ENCODE measurements at regions not wholly inside any gene's neighbourhood (a gene's known extent, or its start where the extent isn't known, plus 50 kb on each side); places are given as distances from the start of the nearest gene placed in this dataset.

- DNase-seq, result no peak
Observed at GRCh38 chr4:37126051-37126450, 118.5 kb upstream of the NWD2 start.

GRCh38 chr4:37130465-37130864, 114.1 kb upstream of the NWD2 start:
- no peak for DNase-seq

GRCh38 chr4:37132351-37132974, 112.1 kb upstream of the NWD2 start:
- no peak for DNase-seq

- DNase-seq, result no peak
Observed at GRCh38 chr4:37132975-37133360, 111.6 kb upstream of the NWD2 start.

- no peak for DNase-seq
Observed at GRCh38 chr4:37138019-37138653, 106.4 kb upstream of the NWD2 start.

GRCh38 chr4:37138789-37139188, 105.8 kb upstream of the NWD2 start:
- no peak for DNase-seq

- no peak for DNase-seq
Observed at GRCh38 chr4:37139987-37140386, 104.6 kb upstream of the NWD2 start.

GRCh38 chr4:37146260-37146659, 98.3 kb upstream of the NWD2 start:
- no peak for DNase-seq

GRCh38 chr4:37157476-37158167, 86.9 kb upstream of the NWD2 start:
- DNase-seq, result peak; percentile 10

GRCh38 chr4:37160653-37161052, 83.9 kb upstream of the NWD2 start:
- no peak for DNase-seq

GRCh38 chr4:37165844-37166243, 78.7 kb upstream of the NWD2 start:
- DNase-seq, result no peak

- no peak for DNase-seq
Observed at GRCh38 chr4:37169956-37170355, 74.6 kb upstream of the NWD2 start.

- DNase-seq, result no peak
Observed at GRCh38 chr4:37188100-37188499, 56.4 kb upstream of the NWD2 start.
